ENCODE measurements at regions not wholly inside any gene's neighbourhood (a gene's known extent, or its start where the extent isn't known, plus 50 kb on each side); places are given as distances from the start of the nearest gene placed in this dataset.

DNA sequence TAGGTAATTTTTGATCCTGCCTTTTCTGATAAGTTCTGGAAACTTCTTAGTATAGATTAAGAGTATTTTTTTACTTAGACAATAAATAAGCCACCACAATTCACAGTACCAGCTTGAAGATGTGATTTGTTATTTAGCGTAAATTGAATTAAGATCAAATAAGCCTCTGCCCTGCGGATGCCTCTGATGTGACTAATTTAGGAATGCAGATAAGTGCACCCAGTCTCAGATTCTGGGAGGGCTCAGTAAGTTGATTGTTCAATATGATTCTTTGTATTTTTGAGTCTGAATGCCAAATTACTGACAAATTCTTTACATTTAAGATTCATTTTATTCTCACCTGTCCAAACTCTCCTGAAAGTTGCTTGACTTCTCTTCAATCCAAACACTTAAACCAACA, 147.5 kb downstream of the THBS2 start:
- no peak for TF ChIP-seq TAF1 (IDR thresholded peaks at IDR 0.05; ENCODE audit: borderline replicate concordance, low read depth, low read length)
- no peak for TF ChIP-seq FOXM1 (IDR thresholded peaks at IDR 0.05; ENCODE audit: low read depth)
- no peak for TF ChIP-seq EZH2phosphoT487 (IDR thresholded peaks at IDR 0.05; ENCODE audit: borderline replicate concordance, low read depth)
- TF ChIP-seq, protein P1, sequence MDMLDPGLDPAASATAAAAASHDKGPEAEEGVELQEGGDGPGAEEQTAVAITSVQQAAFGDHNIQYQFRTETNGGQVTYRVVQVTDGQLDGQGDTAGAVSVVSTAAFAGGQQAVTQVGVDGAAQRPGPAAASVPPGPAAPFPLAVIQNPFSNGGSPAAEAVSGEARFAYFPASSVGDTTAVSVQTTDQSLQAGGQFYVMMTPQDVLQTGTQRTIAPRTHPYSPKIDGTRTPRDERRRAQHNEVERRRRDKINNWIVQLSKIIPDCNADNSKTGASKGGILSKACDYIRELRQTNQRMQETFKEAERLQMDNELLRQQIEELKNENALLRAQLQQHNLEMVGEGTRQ (IDR thresholded peaks at IDR 0.05; ENCODE audit: borderline replicate concordance, low read depth, low read length), result no peak
- no peak for TF ChIP-seq POLR2AphosphoS5 (IDR thresholded peaks at IDR 0.05; ENCODE audit: low read depth, low read length)
- TF ChIP-seq, protein P2, sequence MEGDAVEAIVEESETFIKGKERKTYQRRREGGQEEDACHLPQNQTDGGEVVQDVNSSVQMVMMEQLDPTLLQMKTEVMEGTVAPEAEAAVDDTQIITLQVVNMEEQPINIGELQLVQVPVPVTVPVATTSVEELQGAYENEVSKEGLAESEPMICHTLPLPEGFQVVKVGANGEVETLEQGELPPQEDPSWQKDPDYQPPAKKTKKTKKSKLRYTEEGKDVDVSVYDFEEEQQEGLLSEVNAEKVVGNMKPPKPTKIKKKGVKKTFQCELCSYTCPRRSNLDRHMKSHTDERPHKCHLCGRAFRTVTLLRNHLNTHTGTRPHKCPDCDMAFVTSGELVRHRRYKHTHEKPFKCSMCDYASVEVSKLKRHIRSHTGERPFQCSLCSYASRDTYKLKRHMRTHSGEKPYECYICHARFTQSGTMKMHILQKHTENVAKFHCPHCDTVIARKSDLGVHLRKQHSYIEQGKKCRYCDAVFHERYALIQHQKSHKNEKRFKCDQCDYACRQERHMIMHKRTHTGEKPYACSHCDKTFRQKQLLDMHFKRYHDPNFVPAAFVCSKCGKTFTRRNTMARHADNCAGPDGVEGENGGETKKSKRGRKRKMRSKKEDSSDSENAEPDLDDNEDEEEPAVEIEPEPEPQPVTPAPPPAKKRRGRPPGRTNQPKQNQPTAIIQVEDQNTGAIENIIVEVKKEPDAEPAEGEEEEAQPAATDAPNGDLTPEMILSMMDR (IDR thresholded peaks at IDR 0.05), result no peak
